PC-3 (cell line): ENCODE measurements at regions not wholly inside any gene's neighbourhood (a gene's known extent, or its start where the extent isn't known, plus 50 kb on each side); places are given as distances from the start of the nearest gene placed in this dataset.

Experiments
- CTCF ChIP-seq: fragments of 300-600 bp; sonication (generic); conservative IDR thresholded peaks from 2 replicates; pipeline ENCODE4 v1.5.1; 2017; ENCODE audit warnings: antibody characterized with exemption, low read depth, mild to moderate bottlenecking, low read length
- EZH2 ChIP-seq: fragments of 300-600 bp; sonication (generic); IDR thresholded peaks from one replicate; pipeline ENCODE4 v1.6.1; 2017; ENCODE audit warnings: antibody characterized with exemption, mild to moderate bottlenecking, low read length; ENCODE audit not compliant: unreplicated experiment
- EZH2phosphoT487 ChIP-seq: fragments of 300-600 bp; sonication (generic); IDR thresholded peaks from 2 replicates; pipeline ENCODE4 v1.6.1; 2018; ENCODE audit warnings: mild to moderate bottlenecking, antibody characterized with exemption, low read length, borderline replicate concordance

GRCh38 chr10:20714518-20714917, 182.6 kb downstream of the NEBL start:
- no peak for TF ChIP-seq EZH2
- TF ChIP-seq CTCF = no peak
- no peak for TF ChIP-seq EZH2phosphoT487
